NCI-H510A treated with DMSO at 0.1 percent for 48 hours (cell line): ENCODE measurements at regions not wholly inside any gene's neighbourhood (a gene's known extent, or its start where the extent isn't known, plus 50 kb on each side); places are given as distances from the start of the nearest gene placed in this dataset.

ENCODE experiments used
- DNase-seq: peaks from one replicate; lab custom pipeline; 2025; lab: John Stamatoyannopoulos, UW

DNA sequence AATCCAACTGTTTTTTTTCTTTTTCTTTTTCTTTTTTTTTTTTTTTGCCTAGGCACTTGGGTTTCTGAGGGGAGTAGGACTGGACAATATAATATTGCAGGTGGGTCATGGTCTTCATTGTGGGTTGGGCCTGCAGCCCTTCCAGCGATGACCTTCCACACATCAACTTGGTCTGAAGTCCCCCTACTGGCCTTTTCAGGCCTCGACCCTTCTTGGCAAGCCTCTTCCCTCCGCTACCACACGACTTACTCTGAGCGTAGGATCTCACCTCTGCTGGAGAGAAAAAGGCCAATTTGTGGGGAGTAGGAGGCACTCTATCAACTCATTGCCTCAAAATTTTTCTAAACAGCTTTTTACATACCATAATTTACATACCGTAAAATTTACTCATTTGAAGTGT, 51.1 kb upstream of the GRIK3 start:
- DNase-seq = no peak

DNA sequence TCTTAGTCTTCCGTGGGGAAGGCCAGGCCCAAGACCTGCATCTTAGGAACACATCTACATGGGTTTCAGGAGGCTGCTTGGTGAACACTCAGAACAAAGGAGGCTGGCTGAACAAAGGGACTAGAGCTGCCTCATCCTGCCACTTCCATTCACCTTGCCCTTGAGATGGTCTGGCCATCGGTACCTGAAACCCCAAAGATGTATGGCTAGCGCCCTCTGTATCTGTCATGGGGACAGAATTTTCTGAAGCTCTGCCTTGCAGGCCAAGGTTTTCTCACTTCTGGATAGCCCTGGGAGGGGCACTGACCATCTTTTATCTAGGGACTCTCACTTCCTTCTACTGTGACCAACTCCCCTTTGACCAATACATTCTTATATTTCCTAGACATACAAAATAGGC, 55.4 kb upstream of the GRIK3 start:
- no peak for DNase-seq

DNA sequence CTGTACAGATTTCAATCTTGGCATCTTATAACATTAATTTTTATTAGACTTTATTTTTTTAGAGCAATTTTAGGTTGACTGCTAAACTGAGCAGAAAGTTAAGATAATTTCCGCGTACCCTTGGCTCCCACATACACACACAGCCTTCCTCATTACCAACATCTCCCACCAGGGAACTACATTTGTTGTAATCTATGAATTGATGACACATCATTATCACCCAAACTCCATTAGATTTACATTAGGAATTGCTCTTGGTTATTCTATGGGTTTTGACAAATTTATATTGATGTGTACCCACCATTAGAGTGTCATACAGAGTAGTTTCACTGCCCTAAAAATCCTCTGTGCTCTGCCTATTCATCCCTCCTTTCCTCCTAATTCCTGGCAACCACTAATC, 56.4 kb upstream of the GRIK3 start:
- no peak for DNase-seq

DNA sequence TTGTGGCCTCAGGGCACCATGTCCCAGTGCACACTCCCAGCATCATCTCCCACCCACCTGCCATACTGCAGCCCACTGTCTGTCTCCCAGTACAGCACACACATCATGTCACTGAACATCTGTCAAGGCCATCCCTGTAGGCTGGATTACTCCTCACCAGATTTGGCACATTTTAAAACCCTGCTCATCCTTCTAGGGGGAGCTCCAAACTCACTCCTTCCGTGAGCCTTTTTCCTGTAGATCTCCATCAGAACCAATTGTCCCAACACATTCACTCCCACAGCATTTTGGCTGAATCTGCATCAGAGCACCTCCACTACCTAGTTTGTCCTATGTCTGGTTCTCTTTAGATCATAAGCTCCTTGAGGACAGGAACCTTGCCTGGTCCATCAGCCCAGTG, 58.6 kb upstream of the GRIK3 start:
- no peak for DNase-seq

DNA sequence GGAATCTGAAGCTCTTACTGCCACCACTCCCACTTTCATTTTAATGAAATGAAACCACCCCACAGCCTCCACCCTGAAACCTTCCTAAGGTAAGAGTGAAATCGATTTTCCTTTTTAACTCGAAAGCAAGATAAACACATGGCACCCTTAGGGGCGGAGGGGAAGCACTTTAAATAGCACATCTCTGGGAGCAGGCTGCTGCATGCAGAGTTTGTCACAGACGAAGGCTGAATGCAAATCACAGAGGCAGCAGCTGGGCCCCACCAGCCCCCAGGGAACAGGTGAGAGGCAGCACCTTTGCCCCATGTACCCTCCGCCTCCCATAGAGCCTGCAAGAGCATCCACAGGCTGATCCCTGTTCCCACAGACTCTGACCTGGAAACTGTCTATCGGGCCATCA, 60.0 kb upstream of the GRIK3 start:
- peak; percentile 97 for DNase-seq

DNA sequence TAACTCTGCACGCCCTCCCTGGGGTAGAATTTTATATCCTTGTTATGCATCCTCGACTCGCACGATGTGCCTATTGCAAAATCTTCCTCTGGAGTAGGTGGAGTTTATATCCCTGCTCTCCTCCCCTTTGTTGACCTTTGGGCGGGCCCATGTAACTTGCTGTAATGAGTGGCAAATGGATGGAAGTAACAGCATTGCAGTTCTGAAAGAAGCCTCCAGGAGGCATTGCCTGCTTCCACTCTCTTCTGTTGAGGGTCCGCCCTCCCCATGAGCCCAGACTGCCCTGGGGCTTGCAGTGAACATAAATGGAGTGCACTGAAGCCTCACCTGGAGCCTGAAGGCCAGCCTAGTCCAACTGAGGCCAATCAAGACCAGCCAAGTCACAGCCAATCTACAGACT, 62.2 kb upstream of the GRIK3 start:
- DNase-seq = no peak

DNA sequence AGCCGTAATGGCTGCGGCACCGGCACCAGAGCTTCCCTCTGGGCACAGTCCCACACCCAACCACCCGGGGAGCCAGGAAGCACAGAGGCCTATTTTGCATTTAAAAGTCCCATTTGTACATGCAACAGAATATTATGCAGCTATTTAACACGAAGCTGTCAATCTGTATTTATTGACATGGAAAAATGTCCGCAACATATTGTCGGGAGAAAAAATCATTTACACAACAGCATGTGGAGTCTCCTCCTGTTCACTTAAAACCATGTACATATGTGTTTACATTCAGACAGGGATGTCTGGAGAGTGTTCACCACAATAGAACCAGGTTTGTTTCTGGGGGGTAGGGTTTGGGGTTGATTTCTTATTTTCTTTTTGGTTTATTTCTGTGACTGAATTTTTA, 63.4 kb upstream of the GRIK3 start:
- no peak for DNase-seq

DNA sequence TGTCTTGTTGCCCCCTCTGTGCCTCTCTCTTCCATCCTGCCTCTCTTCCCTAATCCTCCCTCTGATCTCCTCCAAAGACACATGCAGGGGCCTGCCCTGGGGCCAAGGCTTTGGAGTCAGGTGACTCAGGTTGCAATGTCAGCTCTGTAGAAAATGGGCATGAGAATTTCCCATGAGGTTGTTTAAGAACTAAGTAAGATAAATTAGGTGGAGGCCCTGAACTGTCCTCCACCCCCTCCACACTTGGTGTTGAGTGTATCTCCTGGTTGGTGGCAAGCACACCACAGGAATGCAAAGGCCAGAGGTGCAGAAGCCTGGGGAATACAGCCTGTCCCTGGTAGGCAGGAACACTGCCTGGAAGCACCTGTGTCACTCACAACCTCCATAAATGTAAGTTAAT, 63.9 kb upstream of the GRIK3 start:
- no peak for DNase-seq

DNA sequence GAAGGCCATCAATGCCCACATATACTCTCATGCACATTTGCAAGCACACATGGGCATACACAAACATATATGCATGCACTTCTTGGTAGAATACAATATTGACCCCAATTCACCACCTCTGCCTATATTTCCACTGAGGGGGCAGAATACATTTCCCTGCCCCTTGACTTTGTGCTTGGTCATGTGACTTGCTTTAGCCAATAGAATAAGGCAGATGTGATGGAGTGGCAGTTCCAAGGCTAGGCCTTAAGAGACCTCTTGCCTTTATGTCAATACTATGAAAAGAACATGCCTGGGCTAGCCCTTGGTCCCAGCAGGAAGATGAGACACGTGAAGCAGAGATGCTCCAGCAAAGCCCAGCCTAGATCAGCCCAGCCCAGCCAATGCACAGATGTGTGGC, 66.0 kb upstream of the GRIK3 start:
- peak; percentile 97 for DNase-seq

DNA sequence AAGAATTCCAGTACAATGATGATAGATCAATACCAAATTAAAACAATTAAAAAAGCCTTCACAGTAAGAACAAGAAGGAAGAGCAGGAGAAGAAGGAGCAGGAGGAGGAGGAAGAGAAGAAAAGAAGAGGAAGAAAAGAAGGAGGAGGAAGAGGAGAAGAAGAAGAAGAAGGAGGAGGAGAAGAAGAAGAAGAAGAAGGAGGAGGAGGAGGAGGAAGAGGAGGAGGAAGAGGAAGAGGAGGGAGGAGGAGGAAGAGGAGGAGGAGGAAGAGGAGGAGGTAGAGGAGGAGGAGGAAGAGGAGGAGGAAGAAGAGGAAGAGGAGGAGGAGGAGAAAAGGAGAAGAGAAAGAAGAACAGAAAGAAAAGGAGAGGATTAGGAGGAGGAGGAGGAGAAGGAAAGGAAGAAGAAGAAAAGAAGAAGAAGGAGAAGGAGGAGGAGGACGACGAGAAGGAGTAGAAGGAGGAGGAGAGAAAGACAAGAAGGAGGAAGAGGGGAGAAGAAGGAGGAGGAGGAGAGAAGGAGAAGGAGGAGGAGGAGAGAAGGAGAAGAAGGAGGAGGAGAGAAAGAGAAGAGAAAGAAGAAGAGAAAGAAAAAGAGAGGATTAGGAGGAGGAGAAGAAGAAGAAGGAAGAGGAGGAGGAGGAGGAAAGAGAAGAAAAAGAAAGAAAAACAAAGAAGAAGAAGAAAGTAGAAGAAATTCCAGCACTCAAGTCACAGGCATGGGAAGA, 68.5 kb upstream of the GRIK3 start:
- DNase-seq = no peak

DNA sequence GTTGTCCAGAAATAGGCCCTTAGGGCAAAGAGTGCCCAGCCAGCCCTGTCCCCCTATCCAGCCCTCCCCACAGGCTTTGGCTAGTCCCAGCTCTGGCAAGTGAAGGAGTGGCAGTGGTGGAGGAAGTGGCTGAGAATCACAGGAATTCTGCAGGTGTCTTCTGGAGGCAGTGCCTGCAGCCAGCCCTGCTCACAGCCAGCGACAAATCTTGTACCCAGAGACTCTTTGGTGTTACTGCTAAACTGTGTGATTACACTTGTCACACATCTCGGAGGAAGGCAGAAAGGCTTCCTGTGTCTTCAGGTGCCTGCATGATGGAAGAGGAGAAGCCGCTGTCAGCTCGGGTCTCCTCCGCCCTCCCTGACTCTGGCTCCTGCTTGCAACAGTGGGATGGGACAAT, 71.6 kb upstream of the GRIK3 start:
- DNase-seq = no peak

DNA sequence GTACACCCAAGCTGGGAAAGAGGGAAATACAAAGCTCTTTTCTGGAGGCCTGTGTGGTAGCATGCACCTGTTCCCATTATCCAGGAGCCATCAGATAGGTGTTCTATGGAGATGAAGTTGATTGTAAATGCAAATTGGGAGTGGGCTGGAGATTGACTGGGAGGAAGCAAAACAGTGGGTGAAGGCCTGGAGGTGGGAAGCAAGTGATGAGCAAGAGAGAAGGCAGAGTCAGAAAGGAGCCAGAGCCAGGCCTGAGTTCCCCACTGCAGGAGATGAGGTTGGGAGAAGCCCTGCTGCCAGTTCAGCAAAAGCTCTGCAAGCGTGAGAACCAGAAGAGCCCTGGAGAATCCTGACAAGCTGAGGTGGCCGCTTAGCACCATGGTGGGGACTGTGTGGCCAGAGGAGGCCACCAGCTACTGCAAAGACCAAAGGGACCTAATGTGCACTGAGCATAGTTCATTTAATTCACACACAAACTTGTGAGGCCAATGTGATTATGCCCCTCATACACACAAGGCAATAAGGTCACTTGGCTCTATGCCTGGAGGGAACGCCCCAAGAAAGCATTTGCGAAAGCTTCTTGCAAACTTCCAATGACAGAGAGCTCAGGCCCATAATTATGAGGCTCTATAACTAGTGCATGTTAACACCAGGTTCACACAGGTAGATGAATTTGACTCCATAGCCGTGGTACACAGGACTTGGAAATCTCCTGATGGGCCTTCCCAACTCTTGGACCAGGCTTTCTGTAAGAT, 73.0 kb upstream of the GRIK3 start:
- DNase-seq = no peak

DNA sequence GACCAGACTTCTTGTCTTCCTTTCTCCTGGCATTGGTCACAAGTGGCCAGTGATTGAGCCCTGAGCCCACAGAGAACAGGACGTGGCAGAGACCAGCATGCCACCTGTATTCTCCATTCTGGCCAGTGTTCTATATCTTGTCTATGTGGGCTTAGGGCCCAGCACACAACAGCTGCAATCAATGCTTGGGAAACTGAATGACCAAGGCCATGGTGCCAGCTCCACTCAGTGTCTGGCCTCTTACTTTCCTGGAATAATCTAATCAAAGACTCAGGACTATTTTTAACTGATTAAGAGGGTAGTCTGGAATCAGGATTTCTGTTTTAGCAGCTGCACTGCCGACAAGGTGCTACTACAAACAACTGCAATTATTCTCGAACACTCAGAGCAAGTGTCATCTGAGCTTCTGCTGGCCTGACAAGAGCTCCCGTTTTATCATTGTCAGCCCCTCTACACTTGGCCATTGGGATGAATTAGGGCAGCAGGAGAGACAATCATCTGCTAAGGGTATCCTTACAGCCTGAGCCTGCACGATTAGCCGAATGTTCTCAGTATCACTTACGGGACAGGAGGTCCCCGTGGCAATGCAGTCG, 74.4 kb upstream of the GRIK3 start:
- DNase-seq = peak; percentile 82

DNA sequence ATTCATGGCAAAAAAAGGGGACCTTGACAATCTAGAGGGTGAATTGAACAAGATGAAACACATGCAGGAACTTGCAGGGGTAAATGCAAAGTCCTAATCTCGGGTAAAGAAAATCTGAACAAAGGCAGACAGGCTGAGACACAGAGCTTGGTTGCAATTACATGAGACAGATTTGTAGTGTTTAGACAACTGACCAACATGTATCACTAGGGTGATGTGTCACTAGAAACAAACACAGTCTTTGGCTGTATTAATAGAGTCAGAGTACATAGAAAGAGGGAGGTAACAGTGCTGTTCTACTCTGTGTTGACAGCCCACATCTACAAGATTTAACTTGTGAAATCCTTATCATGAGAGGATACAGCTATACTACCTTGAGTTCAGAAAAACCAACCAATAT, 78.1 kb upstream of the GRIK3 start:
- no peak for DNase-seq

DNA sequence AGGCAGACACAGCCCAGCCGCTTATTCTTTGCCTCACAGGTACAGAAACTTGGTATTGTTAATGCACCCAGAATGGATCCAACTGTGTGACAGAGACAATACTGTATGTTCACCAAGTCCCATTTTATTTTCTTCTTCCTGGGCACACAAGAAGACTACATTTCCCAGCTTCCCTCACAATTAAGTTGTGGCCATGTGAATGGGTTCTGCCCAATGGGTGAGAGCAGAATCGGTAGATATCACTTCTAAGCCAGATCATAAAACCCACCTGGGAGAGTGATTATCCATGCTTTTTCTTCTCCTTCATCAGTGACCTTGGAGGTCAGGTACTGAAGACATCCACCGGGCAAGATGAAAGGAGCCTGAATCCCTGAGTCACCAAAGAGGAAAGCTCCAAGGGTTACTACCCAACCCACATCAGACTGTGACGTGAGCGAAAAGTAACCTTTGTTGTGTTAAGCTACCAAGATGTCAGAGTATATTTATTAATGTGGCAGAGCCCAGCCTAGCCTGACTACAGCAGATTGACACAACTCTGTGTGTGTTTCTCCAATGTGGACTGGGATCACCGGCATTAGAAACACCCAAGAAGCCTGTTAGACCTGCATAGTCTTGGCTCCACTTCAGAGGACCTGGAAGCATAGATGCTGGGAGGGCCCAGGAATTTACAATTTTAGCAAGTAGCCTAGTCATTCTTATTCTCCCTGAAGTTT, 79.1 kb upstream of the GRIK3 start:
- DNase-seq = no peak

DNA sequence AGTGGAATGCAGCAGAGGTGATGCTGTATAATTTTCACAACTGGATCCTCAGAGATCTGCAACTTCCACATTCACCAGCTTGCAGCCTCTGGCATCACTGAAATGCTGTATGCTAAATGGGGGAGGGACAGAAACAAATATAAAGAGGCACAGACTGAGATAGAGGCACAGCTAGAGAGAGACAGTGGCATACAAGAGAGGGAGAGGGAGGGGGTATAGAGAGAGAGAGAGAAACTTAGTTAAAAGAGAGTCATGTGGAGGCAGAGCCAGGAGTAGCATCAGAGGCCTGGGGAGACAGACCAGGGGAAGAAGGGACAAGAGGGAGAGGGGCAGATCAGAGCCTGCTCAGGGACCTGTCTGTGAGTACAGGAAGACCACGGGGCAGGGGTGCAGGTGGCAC, 84.5 kb upstream of the GRIK3 start:
- no peak for DNase-seq

DNA sequence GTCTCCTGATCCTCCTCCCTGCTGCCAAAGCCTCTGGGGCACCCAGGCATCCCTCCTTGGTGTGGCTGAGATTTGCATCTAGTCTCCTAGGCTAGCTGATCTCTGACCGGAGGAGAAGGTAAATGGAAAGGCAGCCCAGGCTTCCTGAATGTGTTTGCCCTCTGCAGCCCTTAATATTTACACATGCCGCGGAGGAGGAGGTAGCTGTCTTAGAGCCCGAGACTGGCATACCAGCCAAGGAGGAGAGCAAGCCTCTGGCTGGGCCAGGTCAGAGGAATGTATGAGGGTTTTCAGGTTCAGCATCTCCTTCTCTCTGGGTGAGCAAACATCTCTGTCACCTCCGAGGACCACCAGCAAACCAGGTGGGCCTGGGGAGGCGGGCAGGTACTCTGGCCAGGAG, 86.0 kb upstream of the GRIK3 start:
- no peak for DNase-seq

DNA sequence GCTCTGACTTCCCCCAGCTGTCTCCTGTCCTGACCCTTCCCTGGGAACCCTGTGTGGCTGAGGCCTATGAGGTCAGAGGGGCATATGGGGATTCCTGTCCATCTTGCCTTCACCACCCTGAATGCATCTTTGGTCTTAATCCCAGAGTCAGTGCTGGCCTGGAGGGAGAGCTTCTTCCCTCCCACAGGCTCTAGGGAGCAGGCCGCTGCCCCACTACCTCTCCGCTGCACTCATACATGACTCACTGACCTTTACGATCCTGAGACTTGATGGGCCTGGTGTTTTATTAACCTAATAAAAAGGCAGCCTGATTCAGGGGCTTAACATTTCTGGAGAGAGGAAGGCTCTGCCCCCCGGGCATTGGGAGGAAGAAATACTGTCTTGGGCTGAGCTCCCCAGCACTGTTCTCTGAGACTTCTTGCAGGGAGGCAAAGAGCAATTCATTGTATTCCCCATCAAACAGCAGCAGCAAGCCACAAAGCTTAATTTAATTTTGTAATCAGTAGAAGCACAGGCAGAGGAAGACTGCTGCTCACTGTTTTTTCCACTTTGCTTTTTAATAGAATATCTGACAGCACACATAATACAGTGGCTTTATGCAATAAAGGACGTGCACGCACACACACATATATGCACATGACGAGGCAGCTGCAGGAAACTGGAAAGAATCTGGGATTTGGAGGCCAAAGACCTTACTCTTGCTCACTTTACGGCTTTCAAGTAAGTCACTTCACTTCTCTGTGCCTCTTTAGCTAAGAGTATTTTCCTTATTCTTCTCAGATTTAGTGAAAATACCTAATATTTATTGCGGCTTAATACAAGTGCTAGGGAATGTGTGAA, 89.2 kb upstream of the GRIK3 start:
- no peak for DNase-seq

DNA sequence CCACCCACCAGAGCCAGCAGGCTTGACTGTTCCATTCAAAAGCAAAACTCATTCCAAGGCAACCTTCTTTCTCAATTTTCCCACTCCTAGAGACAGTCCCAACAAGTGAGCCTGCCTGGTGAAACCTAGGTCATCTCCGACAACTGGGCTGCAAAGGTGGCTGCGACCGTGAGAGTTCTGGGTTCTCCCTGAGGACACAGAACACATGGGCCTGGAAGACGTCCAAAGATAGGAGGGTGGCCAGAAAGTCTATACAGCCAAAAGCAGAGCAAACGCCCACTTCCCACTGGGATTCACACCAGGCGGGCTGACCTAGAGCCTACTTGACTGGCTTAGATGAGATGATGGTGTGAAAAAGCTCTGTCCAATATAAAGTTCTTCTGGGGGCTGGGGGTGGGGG, 90.2 kb upstream of the GRIK3 start:
- no peak for DNase-seq

DNA sequence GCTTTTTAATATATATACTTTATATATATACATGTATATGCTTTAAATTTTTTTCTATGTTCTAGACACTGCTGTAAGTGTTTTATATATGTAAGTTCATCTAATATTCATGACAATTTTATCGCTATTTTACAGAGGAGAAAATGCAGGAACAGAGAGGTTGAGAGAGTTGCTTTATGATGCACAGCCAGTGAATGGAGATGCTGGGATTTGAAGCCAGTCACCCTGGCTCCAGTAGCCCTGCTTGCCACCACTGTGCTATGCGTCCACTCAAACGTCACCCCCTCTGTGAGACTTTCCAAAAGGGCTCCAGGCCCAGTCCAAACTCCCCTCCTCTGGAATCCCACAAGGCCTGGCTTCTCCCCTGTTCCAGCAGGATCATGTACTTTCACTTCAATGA, 91.0 kb upstream of the GRIK3 start:
- no peak for DNase-seq

DNA sequence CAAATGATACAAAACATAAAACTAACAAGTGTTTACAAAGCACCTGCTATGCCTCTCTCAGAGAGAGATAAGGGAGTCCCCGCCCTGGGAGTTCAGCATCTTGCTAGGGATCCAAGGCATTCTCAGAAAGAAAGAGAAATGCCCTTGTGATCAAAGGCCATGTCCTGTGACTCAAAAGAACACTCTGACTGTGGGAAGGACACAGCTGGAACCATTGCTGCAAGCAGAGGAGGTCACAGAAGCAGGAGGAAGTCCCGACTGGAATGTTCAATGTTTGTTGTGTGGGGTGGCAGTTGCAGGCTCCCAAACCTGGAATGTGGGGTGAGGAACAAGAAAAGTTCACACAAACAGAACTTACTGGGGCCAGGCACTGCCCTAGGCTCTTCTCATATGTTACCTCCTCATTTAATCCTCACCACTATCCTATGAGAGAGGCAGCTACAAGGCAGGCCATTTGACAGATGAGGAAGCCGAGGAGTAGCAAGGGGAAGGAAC, 93.0 kb upstream of the GRIK3 start:
- DNase-seq = no peak

DNA sequence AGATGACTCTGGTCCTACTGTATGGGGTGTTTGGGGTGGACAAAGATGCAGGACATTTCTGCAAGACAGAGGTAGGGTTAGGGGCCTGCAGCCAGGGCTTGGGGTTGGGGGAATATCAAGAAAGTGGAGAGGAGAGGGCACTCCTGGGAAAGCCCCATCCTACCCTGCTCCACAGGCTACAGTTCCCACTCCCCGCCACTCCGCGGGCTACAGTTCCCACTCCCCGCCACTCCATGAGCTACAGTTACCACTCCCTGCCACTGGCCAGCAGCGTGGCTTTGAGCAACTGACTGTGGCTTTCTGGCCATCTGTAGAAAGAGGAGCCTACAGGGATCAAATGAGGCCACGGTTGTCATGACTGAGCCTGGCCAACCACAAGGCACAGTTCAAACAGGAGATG, 93.8 kb upstream of the GRIK3 start:
- no peak for DNase-seq
